ENCODE measurements at regions not wholly inside any gene's neighbourhood (a gene's known extent, or its start where the extent isn't known, plus 50 kb on each side); places are given as distances from the start of the nearest gene placed in this dataset.
"Not testable (repeated sequence)": the region's sequence is repeated elsewhere in the genome, so short reads cannot be mapped to it uniquely, and the experiment has no call there.

DNA sequence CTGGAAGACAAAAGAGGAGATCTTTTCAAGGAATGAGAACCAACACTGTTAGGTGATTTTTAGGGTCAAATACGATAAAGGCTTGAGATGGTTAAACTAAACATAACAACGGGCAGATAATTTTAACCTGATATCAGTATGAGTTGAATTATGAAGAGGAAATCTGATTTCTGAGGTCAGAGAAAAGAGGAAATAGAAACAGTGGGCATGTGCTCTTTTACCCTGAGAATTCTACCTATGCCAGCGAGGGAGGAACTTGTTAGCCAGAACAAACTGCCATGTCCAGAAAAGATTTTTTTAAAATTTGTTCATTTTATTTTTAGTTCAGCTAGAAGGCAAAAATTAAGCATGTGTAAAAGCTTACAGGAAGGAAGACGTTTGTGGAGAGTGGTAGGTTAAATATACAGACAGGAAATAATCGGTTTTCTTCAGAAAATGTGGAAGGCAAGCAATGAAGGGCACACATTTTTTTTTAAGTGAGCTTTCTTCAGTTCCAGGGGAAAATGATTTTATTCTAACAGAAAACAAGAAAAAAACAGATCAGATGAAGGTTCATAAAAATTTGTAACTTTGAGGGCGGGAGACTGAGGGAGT, 1745.3 kb downstream of the MRPL39 start:
- Histone ChIP-seq H3K79me2 (ENCODE audit: control insufficient read depth, insufficient read depth, low read length, unreplicated experiment) (no peaks in the 10 kb centered on the region), H3K27me3 (ENCODE audit: insufficient read depth, low read length) (no peaks in the 10 kb centered on the region), H3K27ac (ENCODE audit: low read depth, low read length) (no peak overlapping the region), H3K36me3 (ENCODE audit: insufficient read depth, low read length) (no peaks in the 10 kb centered on the region), H3K4me3 (ENCODE audit: low read depth, low read length) (no peak overlapping the region), H3K4me1 (ENCODE audit: control insufficient read depth, insufficient read depth, low read length, unreplicated experiment) (no peaks in the 10 kb centered on the region), H2AFZ (ENCODE audit: low read length, unreplicated experiment) (no peak overlapping the region)

- H3K36me3 ChIP-seq (ENCODE audit: insufficient read depth, low read length), result no peaks in the 10 kb centered on the region
- H3K4me3 ChIP-seq (ENCODE audit: low read depth, low read length), result no peak overlapping the region
- no peaks in the 10 kb centered on the region for H3K79me2 ChIP-seq (ENCODE audit: control insufficient read depth, insufficient read depth, low read length, unreplicated experiment)
- no peak overlapping the region for H3K27ac ChIP-seq (ENCODE audit: low read depth, low read length)
- H3K27me3 ChIP-seq (ENCODE audit: insufficient read depth, low read length), result no peaks in the 10 kb centered on the region
- H2AFZ ChIP-seq (ENCODE audit: low read length, unreplicated experiment), result no peak overlapping the region
- H3K4me1 ChIP-seq (ENCODE audit: control insufficient read depth, insufficient read depth, low read length, unreplicated experiment), result no peaks in the 10 kb centered on the region
Measured at GRCh38 chr21:23858878-23859277, 1748.4 kb downstream of the MRPL39 start.

GRCh38 chr21:23853796-23854379, 1753.4 kb downstream of the MRPL39 start:
- no peak overlapping the region for H3K27ac ChIP-seq (ENCODE audit: low read depth, low read length)

DNA sequence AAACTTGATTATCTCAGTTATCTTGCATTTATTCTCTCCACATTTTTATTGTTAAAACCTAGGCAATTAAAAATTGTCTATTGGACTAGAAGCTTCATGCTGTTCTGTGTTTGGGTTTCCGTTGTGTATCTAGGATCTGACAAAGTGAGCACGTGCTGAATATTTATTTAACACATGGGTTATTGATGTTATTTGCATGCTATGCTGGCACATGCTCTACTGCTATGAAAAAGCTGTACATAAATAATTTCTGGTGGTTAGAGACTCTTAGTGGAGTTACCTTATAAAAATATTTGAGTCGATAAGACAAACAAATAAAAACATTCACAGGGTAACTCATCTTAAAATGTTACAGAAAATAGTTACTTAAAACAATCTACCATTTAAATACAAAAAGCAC, 1769.7 kb downstream of the MRPL39 start:
- no peak overlapping the region for H3K4me3 ChIP-seq (ENCODE audit: low read depth, low read length)
- H3K4me1 ChIP-seq (ENCODE audit: control insufficient read depth, insufficient read depth, low read length, unreplicated experiment), result no peaks in the 10 kb centered on the region
- no peak overlapping the region for H2AFZ ChIP-seq (ENCODE audit: low read length, unreplicated experiment)
- no peak overlapping the region for H3K27ac ChIP-seq (ENCODE audit: low read depth, low read length)
- no peaks in the 10 kb centered on the region for H3K36me3 ChIP-seq (ENCODE audit: insufficient read depth, low read length)
- H3K79me2 ChIP-seq (ENCODE audit: control insufficient read depth, insufficient read depth, low read length, unreplicated experiment), result no peaks in the 10 kb centered on the region
- H3K27me3 ChIP-seq (ENCODE audit: insufficient read depth, low read length), result no peaks in the 10 kb centered on the region

More at GRCh38 chr21:23853796-23854379, 1753.4 kb downstream of the MRPL39 start:
- no peak overlapping the region for H3K4me3 ChIP-seq (ENCODE audit: low read depth, low read length)
- H3K79me2 ChIP-seq (ENCODE audit: control insufficient read depth, insufficient read depth, low read length, unreplicated experiment), result no peaks in the 10 kb centered on the region
- H3K36me3 ChIP-seq (ENCODE audit: insufficient read depth, low read length), result no peaks in the 10 kb centered on the region
- H3K27me3 ChIP-seq (ENCODE audit: insufficient read depth, low read length), result no peaks in the 10 kb centered on the region
- H3K4me1 ChIP-seq (ENCODE audit: control insufficient read depth, insufficient read depth, low read length, unreplicated experiment), result no peaks in the 10 kb centered on the region
- H2AFZ ChIP-seq (ENCODE audit: low read length, unreplicated experiment), result no peak overlapping the region

DNA sequence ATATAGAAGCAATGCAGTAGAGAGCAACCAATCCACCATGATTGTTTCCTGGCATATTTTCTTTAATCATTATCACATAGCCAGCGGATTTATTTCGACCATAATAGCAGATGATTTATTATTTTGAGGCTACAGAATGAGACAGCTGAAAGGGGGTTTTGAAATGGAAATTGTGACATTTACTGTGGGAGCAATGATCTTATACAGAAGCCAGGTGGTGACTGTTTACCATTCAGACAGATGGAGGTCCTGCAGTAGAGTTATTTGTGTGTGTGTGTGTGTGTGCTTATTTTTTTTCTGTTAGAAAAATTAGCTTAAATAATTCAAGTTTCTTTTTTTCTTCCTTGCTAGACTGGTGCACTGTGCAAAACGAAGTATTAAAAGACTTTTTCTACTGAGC, 1784.5 kb downstream of the MRPL39 start:
- Histone ChIP-seq H3K36me3 (ENCODE audit: insufficient read depth, low read length) (no peaks in the 10 kb centered on the region), H3K4me1 (ENCODE audit: control insufficient read depth, insufficient read depth, low read length, unreplicated experiment) (no peaks in the 10 kb centered on the region), H3K27ac (ENCODE audit: low read depth, low read length) (no peak overlapping the region), H3K27me3 (ENCODE audit: insufficient read depth, low read length) (no peaks in the 10 kb centered on the region), H2AFZ (ENCODE audit: low read length, unreplicated experiment) (no peak overlapping the region), H3K79me2 (ENCODE audit: control insufficient read depth, insufficient read depth, low read length, unreplicated experiment) (no peaks in the 10 kb centered on the region), H3K4me3 (ENCODE audit: low read depth, low read length) (no peak overlapping the region)

GRCh38 chr21:23817337-23817736, 1789.9 kb downstream of the MRPL39 start:
- Histone ChIP-seq H3K4me1 (ENCODE audit: control insufficient read depth, insufficient read depth, low read length, unreplicated experiment) (no peaks in the 10 kb centered on the region), H3K4me3 (ENCODE audit: low read depth, low read length) (no peak overlapping the region), H3K27me3 (ENCODE audit: insufficient read depth, low read length) (no peaks in the 10 kb centered on the region), H3K27ac (ENCODE audit: low read depth, low read length) (no peak overlapping the region), H3K79me2 (ENCODE audit: control insufficient read depth, insufficient read depth, low read length, unreplicated experiment) (no peaks in the 10 kb centered on the region), H2AFZ (ENCODE audit: low read length, unreplicated experiment) (no peak overlapping the region), H3K36me3 (ENCODE audit: insufficient read depth, low read length) (no peaks in the 10 kb centered on the region)

GRCh38 chr21:23812485-23812884, 1794.8 kb downstream of the MRPL39 start:
- no peaks in the 10 kb centered on the region for H3K4me1 ChIP-seq (ENCODE audit: control insufficient read depth, insufficient read depth, low read length, unreplicated experiment)
- H2AFZ ChIP-seq (ENCODE audit: low read length, unreplicated experiment), result no peak overlapping the region
- H3K4me3 ChIP-seq (ENCODE audit: low read depth, low read length), result no peak overlapping the region
- H3K27me3 ChIP-seq (ENCODE audit: insufficient read depth, low read length), result no peaks in the 10 kb centered on the region
- H3K79me2 ChIP-seq (ENCODE audit: control insufficient read depth, insufficient read depth, low read length, unreplicated experiment), result no peaks in the 10 kb centered on the region
- no peaks in the 10 kb centered on the region for H3K36me3 ChIP-seq (ENCODE audit: insufficient read depth, low read length)
- H3K27ac ChIP-seq (ENCODE audit: low read depth, low read length), result no peak overlapping the region

DNA sequence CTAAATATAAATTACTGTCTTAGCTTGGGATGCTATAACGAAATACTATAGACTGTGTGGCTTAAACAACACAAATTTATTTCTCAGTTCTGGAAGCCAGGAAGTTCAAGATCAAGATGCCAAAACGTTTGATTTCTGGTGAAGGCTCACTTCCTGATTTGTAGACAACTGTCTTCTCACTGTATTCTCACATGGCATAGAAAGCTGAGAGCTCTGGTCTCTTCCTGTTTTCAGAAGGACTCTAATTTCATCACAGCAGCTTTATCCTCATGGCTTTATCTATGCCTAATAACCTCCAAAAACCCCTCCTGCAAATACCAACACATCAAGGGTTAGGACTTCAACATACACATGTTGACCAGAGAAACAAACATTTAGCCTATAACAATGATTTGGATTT, 1795.5 kb downstream of the MRPL39 start:
- H3K36me3 ChIP-seq (ENCODE audit: insufficient read depth, low read length), result no peaks in the 10 kb centered on the region
- H3K4me1 ChIP-seq (ENCODE audit: control insufficient read depth, insufficient read depth, low read length, unreplicated experiment), result no peaks in the 10 kb centered on the region
- H2AFZ ChIP-seq (ENCODE audit: low read length, unreplicated experiment), result no peak overlapping the region
- H3K79me2 ChIP-seq (ENCODE audit: control insufficient read depth, insufficient read depth, low read length, unreplicated experiment), result no peaks in the 10 kb centered on the region
- no peak overlapping the region for H3K4me3 ChIP-seq (ENCODE audit: low read depth, low read length)
- no peak overlapping the region for H3K27ac ChIP-seq (ENCODE audit: low read depth, low read length)
- H3K27me3 ChIP-seq (ENCODE audit: insufficient read depth, low read length), result no peaks in the 10 kb centered on the region

DNA sequence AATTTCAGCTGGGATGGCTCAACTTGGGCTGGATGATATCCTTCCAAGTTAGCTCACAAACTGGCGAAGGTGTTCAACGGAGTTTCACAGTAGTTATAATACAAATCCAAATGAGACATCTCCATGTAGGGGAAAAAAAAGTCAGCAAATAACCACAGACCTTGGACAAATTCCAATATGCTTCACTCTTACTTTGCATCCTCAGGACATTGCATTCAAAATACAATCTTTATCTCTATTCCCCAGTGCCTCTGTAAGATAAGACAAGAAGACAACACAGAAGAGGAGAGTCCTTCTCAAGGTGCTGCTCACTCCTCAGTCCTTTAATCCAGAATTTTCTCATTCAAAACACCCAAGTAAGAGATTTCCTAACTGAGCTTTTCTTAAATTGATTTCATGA, 1797.7 kb downstream of the MRPL39 start:
- H3K27ac ChIP-seq (ENCODE audit: low read depth, low read length), result no peak overlapping the region
- H3K36me3 ChIP-seq (ENCODE audit: insufficient read depth, low read length), result no peaks in the 10 kb centered on the region
- H3K27me3 ChIP-seq (ENCODE audit: insufficient read depth, low read length), result no peaks in the 10 kb centered on the region
- H3K79me2 ChIP-seq (ENCODE audit: control insufficient read depth, insufficient read depth, low read length, unreplicated experiment), result no peaks in the 10 kb centered on the region
- H3K4me1 ChIP-seq (ENCODE audit: control insufficient read depth, insufficient read depth, low read length, unreplicated experiment), result no peaks in the 10 kb centered on the region
- H2AFZ ChIP-seq (ENCODE audit: low read length, unreplicated experiment), result no peak overlapping the region
- no peak overlapping the region for H3K4me3 ChIP-seq (ENCODE audit: low read depth, low read length)

GRCh38 chr21:23806966-23807548, 1800.2 kb downstream of the MRPL39 start:
- H3K79me2 ChIP-seq (ENCODE audit: control insufficient read depth, insufficient read depth, low read length, unreplicated experiment); H3K4me1 ChIP-seq (ENCODE audit: control insufficient read depth, insufficient read depth, low read length, unreplicated experiment); H2AFZ ChIP-seq (ENCODE audit: low read length, unreplicated experiment); H3K4me3 ChIP-seq (ENCODE audit: low read depth, low read length); H3K36me3 ChIP-seq (ENCODE audit: insufficient read depth, low read length); H3K27ac ChIP-seq (ENCODE audit: low read depth, low read length); H3K27me3 ChIP-seq (ENCODE audit: insufficient read depth, low read length): not testable (repeated sequence)

DNA sequence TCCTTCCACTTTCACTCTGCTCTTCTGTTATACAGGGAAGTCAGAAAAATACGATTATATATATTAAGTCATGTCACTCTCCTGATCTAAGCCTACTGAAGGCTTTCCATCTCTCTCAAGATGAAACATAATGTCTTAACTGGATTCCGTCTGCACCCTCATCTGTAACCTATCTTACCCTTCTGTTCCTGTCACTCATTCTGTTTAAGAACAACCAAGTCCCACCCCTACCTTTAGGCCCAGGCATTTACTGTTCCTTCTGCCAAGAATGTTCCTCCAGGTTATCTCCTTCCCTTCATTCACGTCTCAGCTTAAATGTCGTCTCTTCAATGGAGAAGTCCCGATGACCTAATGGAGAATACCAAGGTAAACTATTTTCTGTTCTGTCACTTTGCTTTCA, 1802.4 kb downstream of the MRPL39 start:
- H3K79me2 ChIP-seq (ENCODE audit: control insufficient read depth, insufficient read depth, low read length, unreplicated experiment), result no peaks in the 10 kb centered on the region
- H2AFZ ChIP-seq (ENCODE audit: low read length, unreplicated experiment), result no peak overlapping the region
- H3K4me1 ChIP-seq (ENCODE audit: control insufficient read depth, insufficient read depth, low read length, unreplicated experiment), result no peaks in the 10 kb centered on the region
- no peak overlapping the region for H3K4me3 ChIP-seq (ENCODE audit: low read depth, low read length)
- H3K27me3 ChIP-seq (ENCODE audit: insufficient read depth, low read length), result no peaks in the 10 kb centered on the region
- no peak overlapping the region for H3K27ac ChIP-seq (ENCODE audit: low read depth, low read length)
- H3K36me3 ChIP-seq (ENCODE audit: insufficient read depth, low read length), result no peaks in the 10 kb centered on the region

Data from ACC112 (cell line).